HEK293 (cell line): ENCODE measurements at regions not wholly inside any gene's neighbourhood (a gene's known extent, or its start where the extent isn't known, plus 50 kb on each side); places are given as distances from the start of the nearest gene placed in this dataset.

Experiments
- CTCF ChIA-PET: fragments of 350-600 bp; formaldehyde crosslinking; extraction: SDS; loops from one replicate; lab custom pipeline; 2021; ENCODE audit warnings: antibody characterized with exemption; lab: Yijun Ruan, JAX
- POLR2A ChIA-PET: fragments of 300-600 bp; formaldehyde crosslinking; extraction: SDS; loops from one replicate; lab custom pipeline; 2020; ENCODE audit warnings: antibody characterized with exemption, inconsistent platforms; lab: Yijun Ruan, JAX
- H3K27ac ChIP-seq: fragments of 200-500 bp; sonication (Bioruptor generic); 2 replicates; pipeline ENCODE4 v1.5.1; 2014; ENCODE audit warnings: low read depth, low read length, control low read depth, inconsistent platforms; ENCODE audit errors: extremely low read depth
- H3K36me3 ChIP-seq, 2 experiments: fragments of 200-500 bp in 1 of 2; sonication (Bioruptor generic) in 1 of 2; 1 replicate in 1 of 2; 2 replicates in 1 of 2; pipeline ENCODE4 v1.5.1; 2014 to 2017; ENCODE audit warnings: inconsistent platforms in 2 of 2, low read length in 2 of 2; ENCODE audit not compliant: control insufficient read depth in 2 of 2, insufficient read depth in 1 of 2
- H3K4me1 ChIP-seq: fragments of 200-500 bp; sonication (Bioruptor generic); 2 replicates; pipeline ENCODE4 v1.5.1; 2014; ENCODE audit warnings: mild to moderate bottlenecking, low read length, inconsistent platforms; ENCODE audit not compliant: control insufficient read depth, insufficient read depth
- H3K4me3 ChIP-seq: 2 replicates; pipeline ENCODE4 v1.5.1; 2011; ENCODE audit warnings: low read depth, mild to moderate bottlenecking, control low read depth, low read length, moderate library complexity
- H3K9me3 ChIP-seq: fragments of 200-500 bp; sonication (Bioruptor generic); 2 replicates; pipeline ENCODE4 v1.5.1; 2014; ENCODE audit warnings: low read depth, low read length, inconsistent platforms; ENCODE audit not compliant: control insufficient read depth, insufficient read depth
- ZNF514 ChIP-seq: fragments of 450-650 bp; formaldehyde crosslinking; IDR thresholded peaks from 2 replicates; pipeline ENCODE4 v1.5.1; 2016; ENCODE audit warnings: missing biosample characterization, missing genetic modification characterization
- ZNF555 ChIP-seq: fragments of 450-650 bp; formaldehyde crosslinking; conservative IDR thresholded peaks from 2 replicates; pipeline ENCODE4 v1.5.1; 2017; ENCODE audit warnings: missing biosample characterization, mild to moderate bottlenecking, missing genetic modification characterization, inconsistent platforms
- ZNF560 ChIP-seq: fragments of 450-650 bp; formaldehyde crosslinking; IDR thresholded peaks from 2 replicates; pipeline ENCODE4 v1.5.1; 2017; ENCODE audit warnings: missing biosample characterization, missing genetic modification characterization, borderline replicate concordance
- ZSCAN23 ChIP-seq: fragments of 450-650 bp; formaldehyde crosslinking; IDR thresholded peaks from 2 replicates; pipeline ENCODE4 v1.5.1; 2016; ENCODE audit warnings: missing biosample characterization, missing genetic modification characterization
- TF ChIP-seq, protein P1 (sequence below): fragments of 450-650 bp; formaldehyde crosslinking; IDR thresholded peaks from 2 replicates; pipeline ENCODE4 v1.5.0; 2017; ENCODE audit warnings: missing biosample characterization, missing genetic modification characterization, borderline replicate concordance

DNA sequence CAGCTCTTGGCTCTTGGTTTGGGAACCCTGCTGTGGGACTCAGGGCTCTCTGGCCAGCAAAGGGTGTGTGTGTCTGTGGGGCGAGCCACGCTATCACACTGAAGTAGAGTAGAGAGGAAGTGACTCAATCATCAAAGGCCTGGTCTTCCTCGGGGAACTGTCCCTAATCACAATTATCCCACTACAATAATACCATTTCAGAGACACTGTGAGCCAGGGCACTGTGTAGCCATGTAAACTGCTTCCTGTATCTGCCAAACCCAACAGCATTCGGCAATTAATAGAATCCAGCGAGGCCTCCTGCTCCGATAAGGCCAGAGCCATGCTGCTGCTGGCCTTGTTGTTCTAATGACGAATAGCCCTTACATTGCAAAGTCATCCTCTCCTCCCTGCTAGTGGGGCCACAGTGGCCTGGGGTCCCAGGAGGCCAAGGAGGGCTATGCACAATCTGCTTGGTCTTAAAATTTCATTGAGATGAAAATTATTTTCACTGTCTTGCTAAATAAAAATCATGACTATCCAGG lies 49.8 kb upstream of the LMO2 start:
- H3K36me3 ChIP-seq, result no peaks in the 10 kb centered on the region
- CTCF ChIA-PET, result no interaction called here
- POLR2A ChIA-PET, result no interaction called here
- H3K9me3 ChIP-seq, result no peaks in the 10 kb centered on the region
- TF ChIP-seq ZNF555 (tag by site-specific recombination), result no peak
- TF ChIP-seq, protein P1, sequence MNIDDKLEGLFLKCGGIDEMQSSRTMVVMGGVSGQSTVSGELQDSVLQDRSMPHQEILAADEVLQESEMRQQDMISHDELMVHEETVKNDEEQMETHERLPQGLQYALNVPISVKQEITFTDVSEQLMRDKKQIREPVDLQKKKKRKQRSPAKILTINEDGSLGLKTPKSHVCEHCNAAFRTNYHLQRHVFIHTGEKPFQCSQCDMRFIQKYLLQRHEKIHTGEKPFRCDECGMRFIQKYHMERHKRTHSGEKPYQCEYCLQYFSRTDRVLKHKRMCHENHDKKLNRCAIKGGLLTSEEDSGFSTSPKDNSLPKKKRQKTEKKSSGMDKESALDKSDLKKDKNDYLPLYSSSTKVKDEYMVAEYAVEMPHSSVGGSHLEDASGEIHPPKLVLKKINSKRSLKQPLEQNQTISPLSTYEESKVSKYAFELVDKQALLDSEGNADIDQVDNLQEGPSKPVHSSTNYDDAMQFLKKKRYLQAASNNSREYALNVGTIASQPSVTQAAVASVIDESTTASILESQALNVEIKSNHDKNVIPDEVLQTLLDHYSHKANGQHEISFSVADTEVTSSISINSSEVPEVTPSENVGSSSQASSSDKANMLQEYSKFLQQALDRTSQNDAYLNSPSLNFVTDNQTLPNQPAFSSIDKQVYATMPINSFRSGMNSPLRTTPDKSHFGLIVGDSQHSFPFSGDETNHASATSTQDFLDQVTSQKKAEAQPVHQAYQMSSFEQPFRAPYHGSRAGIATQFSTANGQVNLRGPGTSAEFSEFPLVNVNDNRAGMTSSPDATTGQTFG (tag by site-specific recombination), result no peak
- TF ChIP-seq ZSCAN23 (tag by site-specific recombination), result no peak
- no peak for TF ChIP-seq ZNF514
- no peak for TF ChIP-seq ZNF560 (tag by site-specific recombination)
- H3K4me3 ChIP-seq, result no peak overlapping the region
- H3K4me1 ChIP-seq, result no peaks in the 10 kb centered on the region
- no peak overlapping the region for H3K27ac ChIP-seq
